ENCODE measurements at regions not wholly inside any gene's neighbourhood (a gene's known extent, or its start where the extent isn't known, plus 50 kb on each side); places are given as distances from the start of the nearest gene placed in this dataset.

- no peak for FAIRE-seq
- no peak overlapping the region for H3K4me3 Mint-ChIP-seq (ENCODE audit: unreplicated experiment)
These were observed 786.1 kb upstream of the AADAT start for GRCh38 chr4:170875868-170876267.

GRCh38 chr4:170872794-170873193 is 783.0 kb upstream of the AADAT start:
- H4K20me1 ChIP-seq (ENCODE audit: insufficient read depth, low read length) = no peaks in the 10 kb centered on the region
- no peak overlapping the region for H3K4me3 ChIP-seq (ENCODE audit: insufficient read depth, low read depth, low read length)
- FAIRE-seq = no peak
- H3K79me2 ChIP-seq (ENCODE audit: insufficient read depth, low read length) = no peaks in the 10 kb centered on the region
- Mint-ChIP-seq H3K27ac (ENCODE audit: unreplicated experiment) (peak overlapping the region; percentile 75), H3K27me3 (ENCODE audit: low read depth, unreplicated experiment) (no peaks in the 10 kb centered on the region), H3K4me3 (ENCODE audit: unreplicated experiment) (no peak overlapping the region), H3K36me3 (ENCODE audit: low read depth, unreplicated experiment) (no peaks in the 10 kb centered on the region), H3K4me1 (ENCODE audit: low read depth, unreplicated experiment) (peaks cover 26% of the 10 kb centered on the region), H3K9me3 (ENCODE audit: unreplicated experiment) (no peaks in the 10 kb centered on the region)
- H3K27ac ChIP-seq (ENCODE audit: low read depth, low read length) = no peak overlapping the region
- no peaks in the 10 kb centered on the region for H3K36me3 ChIP-seq (ENCODE audit: insufficient read depth, low read length)
- DNase-seq (ENCODE audit: low read depth) = no peak
- H3K27me3 ChIP-seq (ENCODE audit: insufficient read depth, low read length) = no peaks in the 10 kb centered on the region
- H2AFZ ChIP-seq (ENCODE audit: low read depth, low read length) = no peak overlapping the region
- no peaks in the 10 kb centered on the region for H3K9me3 ChIP-seq (ENCODE audit: insufficient read depth, low read depth, low read length)
- H3K4me2 ChIP-seq (ENCODE audit: low read length) = no peak overlapping the region
- H3K4me1 ChIP-seq (ENCODE audit: insufficient read depth, low read length) = no peaks in the 10 kb centered on the region
- no peak overlapping the region for H3K9ac ChIP-seq (ENCODE audit: low read length)
- TF ChIP-seq EZH2 (IDR thresholded peaks at IDR 0.05; ENCODE audit: insufficient read depth, low read length) (no peak), CTCF (IDR thresholded peaks at IDR 0.05; ENCODE audit: insufficient read depth, low read depth, low read length) (no peak)

More at GRCh38 chr4:170875868-170876267, 786.1 kb upstream of the AADAT start:
- H3K4me1 ChIP-seq (ENCODE audit: insufficient read depth, low read length) = no peaks in the 10 kb centered on the region
- Mint-ChIP-seq H3K27ac (ENCODE audit: unreplicated experiment) (no peak overlapping the region), H3K9me3 (ENCODE audit: unreplicated experiment) (no peaks in the 10 kb centered on the region), H3K36me3 (ENCODE audit: low read depth, unreplicated experiment) (no peaks in the 10 kb centered on the region), H3K4me1 (ENCODE audit: low read depth, unreplicated experiment) (peaks cover 15% of the 10 kb centered on the region), H3K27me3 (ENCODE audit: low read depth, unreplicated experiment) (no peaks in the 10 kb centered on the region)
- H3K4me3 ChIP-seq (ENCODE audit: insufficient read depth, low read depth, low read length) = no peak overlapping the region
- H3K27me3 ChIP-seq (ENCODE audit: insufficient read depth, low read length) = no peaks in the 10 kb centered on the region
- DNase-seq (ENCODE audit: low read depth) = no peak
- H3K9ac ChIP-seq (ENCODE audit: low read length) = no peak overlapping the region
- no peak for TF ChIP-seq EZH2 (IDR thresholded peaks at IDR 0.05; ENCODE audit: insufficient read depth, low read length)
- no peak for TF ChIP-seq CTCF (IDR thresholded peaks at IDR 0.05; ENCODE audit: insufficient read depth, low read depth, low read length)
- no peaks in the 10 kb centered on the region for H3K79me2 ChIP-seq (ENCODE audit: insufficient read depth, low read length)
- no peak overlapping the region for H2AFZ ChIP-seq (ENCODE audit: low read depth, low read length)
- H4K20me1 ChIP-seq (ENCODE audit: insufficient read depth, low read length) = no peaks in the 10 kb centered on the region
- H3K4me2 ChIP-seq (ENCODE audit: low read length) = no peak overlapping the region
- H3K9me3 ChIP-seq (ENCODE audit: insufficient read depth, low read depth, low read length) = no peaks in the 10 kb centered on the region
- no peaks in the 10 kb centered on the region for H3K36me3 ChIP-seq (ENCODE audit: insufficient read depth, low read length)
- no peak overlapping the region for H3K27ac ChIP-seq (ENCODE audit: low read depth, low read length)

- no peak overlapping the region for H3K9ac ChIP-seq (ENCODE audit: low read length)
- DNase-seq (ENCODE audit: low read depth) (no peak), FAIRE-seq (no peak)
- H3K9me3 Mint-ChIP-seq (ENCODE audit: unreplicated experiment) = peaks cover 2% of the 10 kb centered on the region
- no peak for TF ChIP-seq EZH2 (IDR thresholded peaks at IDR 0.05; ENCODE audit: insufficient read depth, low read length)
- no peak overlapping the region for H2AFZ ChIP-seq (ENCODE audit: low read depth, low read length)
- H3K9me3 ChIP-seq (ENCODE audit: insufficient read depth, low read depth, low read length) = no peaks in the 10 kb centered on the region
- no peaks in the 10 kb centered on the region for H3K4me1 ChIP-seq (ENCODE audit: insufficient read depth, low read length)
- no peaks in the 10 kb centered on the region for H3K36me3 ChIP-seq (ENCODE audit: insufficient read depth, low read length)
- H3K4me1 Mint-ChIP-seq (ENCODE audit: low read depth, unreplicated experiment) = peaks cover 26% of the 10 kb centered on the region
- no peaks in the 10 kb centered on the region for H3K27me3 ChIP-seq (ENCODE audit: insufficient read depth, low read length)
- H4K20me1 ChIP-seq (ENCODE audit: insufficient read depth, low read length) = no peaks in the 10 kb centered on the region
- no peak overlapping the region for H3K27ac ChIP-seq (ENCODE audit: low read depth, low read length)
- H3K27me3 Mint-ChIP-seq (ENCODE audit: low read depth, unreplicated experiment) = no peaks in the 10 kb centered on the region
- H3K4me3 ChIP-seq (ENCODE audit: insufficient read depth, low read depth, low read length) = no peak overlapping the region
- H3K4me3 Mint-ChIP-seq (ENCODE audit: unreplicated experiment) = no peak overlapping the region
- H3K27ac Mint-ChIP-seq (ENCODE audit: unreplicated experiment) = no peak overlapping the region
- H3K4me2 ChIP-seq (ENCODE audit: low read length) = no peak overlapping the region
- H3K36me3 Mint-ChIP-seq (ENCODE audit: low read depth, unreplicated experiment) = no peaks in the 10 kb centered on the region
- H3K79me2 ChIP-seq (ENCODE audit: insufficient read depth, low read length) = no peaks in the 10 kb centered on the region
These were observed 778.4 kb upstream of the AADAT start for GRCh38 chr4:170868170-170868569.

Measured in astrocyte (in vitro differentiated cells and primary cell).